H9 (cell line): ENCODE measurements at regions not wholly inside any gene's neighbourhood (a gene's known extent, or its start where the extent isn't known, plus 50 kb on each side); places are given as distances from the start of the nearest gene placed in this dataset.

Source experiments
- DNase-seq: peaks from one replicate; pipeline ENCODE4 v3.0.0-alpha.2; 2017
- H2AFZ ChIP-seq: one replicate; pipeline ENCODE4 v1.6.1; 2013; ENCODE audit warnings: mild to moderate bottlenecking, low read length, control low read depth, moderate library complexity
- H2AK5ac ChIP-seq: 2 replicates; pipeline ENCODE4 v1.6.1; 2013; ENCODE audit warnings: low read length, control low read depth, mixed read lengths; ENCODE audit not compliant: insufficient read length
- H2BK120ac ChIP-seq: one replicate; pipeline ENCODE4 v1.6.1; 2013; ENCODE audit warnings: low read depth, mild to moderate bottlenecking, low read length, control low read depth, inconsistent platforms; ENCODE audit not compliant: poor library complexity, severe bottlenecking
- H2BK12ac ChIP-seq: 2 replicates; pipeline ENCODE4 v1.6.1; 2013; ENCODE audit warnings: low read length, control low read depth, mixed read lengths, low read depth; ENCODE audit not compliant: insufficient read length
- H2BK15ac ChIP-seq: 2 replicates; pipeline ENCODE4 v1.6.1; 2013; ENCODE audit warnings: low read depth, low read length, control low read depth
- H2BK20ac ChIP-seq: one replicate; pipeline ENCODE4 v1.6.1; 2013; ENCODE audit warnings: low read depth, mild to moderate bottlenecking, low read length, control low read depth, inconsistent platforms; ENCODE audit not compliant: poor library complexity, severe bottlenecking
- H2BK5ac ChIP-seq: 2 replicates; pipeline ENCODE4 v1.6.1; 2013; ENCODE audit warnings: low read length, control low read depth, mixed read lengths; ENCODE audit not compliant: insufficient read length
- H3K14ac ChIP-seq: 2 replicates; pipeline ENCODE4 v1.6.1; 2013; ENCODE audit warnings: low read length, control low read depth; ENCODE audit not compliant: insufficient read depth
- H3K18ac ChIP-seq: 2 replicates; pipeline ENCODE4 v1.6.1; 2013; ENCODE audit warnings: low read depth, mild to moderate bottlenecking, mixed read lengths, low read length, control low read depth; ENCODE audit not compliant: insufficient read length
- H3K23ac ChIP-seq: 2 replicates; pipeline ENCODE4 v1.6.1; 2013; ENCODE audit warnings: low read length, control low read depth, mixed read lengths, low read depth; ENCODE audit not compliant: insufficient read length
- H3K23me2 ChIP-seq: 2 replicates; pipeline ENCODE4 v1.6.1; 2013; ENCODE audit warnings: low read depth, mild to moderate bottlenecking, mixed read lengths, low read length, control low read depth; ENCODE audit not compliant: insufficient read length, poor library complexity, severe bottlenecking
- H3K27ac ChIP-seq: 2 replicates; pipeline ENCODE4 v1.5.1; 2013; ENCODE audit warnings: low read length, control low read depth, mixed read lengths, low read depth; ENCODE audit not compliant: insufficient read length
- H3K27me3 ChIP-seq: 2 replicates; pipeline ENCODE4 v1.6.1; 2013; ENCODE audit warnings: low read length, control low read depth, inconsistent platforms; ENCODE audit not compliant: insufficient read depth
- H3K4ac ChIP-seq: 2 replicates; pipeline ENCODE4 v1.6.1; 2013; ENCODE audit warnings: low read depth, mild to moderate bottlenecking, control low read depth, inconsistent platforms, low read length, moderate library complexity
- H3K4me1 ChIP-seq: 2 replicates; pipeline ENCODE4 v1.6.1; 2013; ENCODE audit warnings: low read length, control low read depth, inconsistent platforms; ENCODE audit not compliant: insufficient read depth
- H3K4me2 ChIP-seq: 2 replicates; pipeline ENCODE4 v1.6.1; 2013; ENCODE audit warnings: low read length, control low read depth, mixed read lengths; ENCODE audit not compliant: insufficient read length, insufficient read depth
- H3K56ac ChIP-seq: 2 replicates; pipeline ENCODE4 v1.6.1; 2013; ENCODE audit warnings: low read depth, mild to moderate bottlenecking, mixed read lengths, low read length, control low read depth; ENCODE audit not compliant: insufficient read length
- H3K79me1 ChIP-seq: 2 replicates; pipeline ENCODE4 v1.6.1; 2013; ENCODE audit warnings: low read depth, mild to moderate bottlenecking, moderate library complexity, low read length, control low read depth, inconsistent platforms; ENCODE audit not compliant: insufficient read depth, poor library complexity, severe bottlenecking
- H3K79me2 ChIP-seq: 2 replicates; pipeline ENCODE4 v1.6.1; 2013; ENCODE audit warnings: low read length, control low read depth, inconsistent platforms; ENCODE audit not compliant: insufficient read depth
- H3K9ac ChIP-seq: 2 replicates; pipeline ENCODE4 v1.6.1; 2013; ENCODE audit warnings: low read length, control low read depth, mixed read lengths; ENCODE audit not compliant: insufficient read length; ENCODE audit errors: extremely low read depth
- H3K9me3 ChIP-seq: one replicate; pipeline ENCODE4 v1.6.1; 2013; ENCODE audit warnings: low read depth, low read length, inconsistent platforms; ENCODE audit not compliant: control insufficient read depth
- H3T11ph ChIP-seq: one replicate; pipeline ENCODE4 v1.6.1; 2013; ENCODE audit warnings: mild to moderate bottlenecking, low read length, control low read depth, inconsistent platforms
- H4K20me1 ChIP-seq: one replicate; pipeline ENCODE4 v1.6.1; 2013; ENCODE audit not compliant: control insufficient read depth, insufficient read length, insufficient read depth
- H4K5ac ChIP-seq: 2 replicates; pipeline ENCODE4 v1.6.1; 2013; ENCODE audit warnings: low read depth, mild to moderate bottlenecking, mixed read lengths, low read length, control low read depth; ENCODE audit not compliant: insufficient read length
- H4K8ac ChIP-seq: replicated peaks from 2 replicates; pipeline ENCODE4 v1.6.1; 2013; ENCODE audit warnings: low read length, control low read depth, mixed read lengths, low read depth; ENCODE audit not compliant: insufficient read length
- H4K91ac ChIP-seq: 2 replicates; pipeline ENCODE4 v1.6.1; 2013; ENCODE audit warnings: low read depth, mild to moderate bottlenecking, moderate library complexity, mixed read lengths, low read length, control low read depth; ENCODE audit not compliant: insufficient read length
- H3K27ac Mint-ChIP-seq, 3 experiments: 2 replicates in 2 of 3; 3 replicates in 1 of 3; pipeline ENCODE4 v1.8.0; 2020 to 2021; ENCODE audit warnings: mixed read lengths in 3 of 3, mild to moderate bottlenecking in 1 of 3, moderate library complexity in 1 of 3
- H3K27me3 Mint-ChIP-seq: 2 replicates; pipeline ENCODE4 v1.8.0; 2021; ENCODE audit warnings: low read depth, mild to moderate bottlenecking, moderate library complexity, mixed read lengths
- H3K36me3 Mint-ChIP-seq, 3 experiments: 2 replicates in 2 of 3; 3 replicates in 1 of 3; pipeline ENCODE4 v1.8.0; 2020 to 2021; ENCODE audit warnings: low read depth in 3 of 3, mixed read lengths in 3 of 3; ENCODE audit not compliant: insufficient read depth in 1 of 3
- H3K4me1 Mint-ChIP-seq, 2 experiments: 2 replicates each; pipeline ENCODE4 v1.8.0; 2020; ENCODE audit warnings: mixed read lengths in 2 of 2
- H3K4me3 Mint-ChIP-seq, 2 experiments: 2 replicates in 1 of 2; 3 replicates in 1 of 2; pipeline ENCODE4 v1.8.0; 2020 to 2021; ENCODE audit warnings: mild to moderate bottlenecking in 2 of 2, mixed read lengths in 2 of 2, moderate library complexity in 1 of 2
- H3K9me3 Mint-ChIP-seq, 2 experiments: 2 replicates in 1 of 2; 3 replicates in 1 of 2; pipeline ENCODE4 v1.8.0; 2020; ENCODE audit warnings: mild to moderate bottlenecking in 2 of 2, mixed read lengths in 2 of 2, moderate library complexity in 1 of 2
- WGBS: extraction: QIAGEN DNeasy Blood & Tissue Kit; methylation state at CpG from one replicate; pipeline ENCODE4 v1.1.7; 2013; ENCODE audit warnings: missing lambda C conversion rate, low lambda C conversion rate, mixed read lengths; ENCODE audit not compliant: insufficient read length; ENCODE audit errors: extremely low coverage; 5-methylcytosine and 5-hydroxymethylcytosine counted together
- TF ChIP-seq, protein P1 (sequence below): fragments of 200-600 bp; sonication (generic); conservative IDR thresholded peaks from 3 replicates; pipeline ENCODE4 v1.8.0; 2021; ENCODE audit warnings: antibody characterized with exemption, mild to moderate bottlenecking

DNA sequence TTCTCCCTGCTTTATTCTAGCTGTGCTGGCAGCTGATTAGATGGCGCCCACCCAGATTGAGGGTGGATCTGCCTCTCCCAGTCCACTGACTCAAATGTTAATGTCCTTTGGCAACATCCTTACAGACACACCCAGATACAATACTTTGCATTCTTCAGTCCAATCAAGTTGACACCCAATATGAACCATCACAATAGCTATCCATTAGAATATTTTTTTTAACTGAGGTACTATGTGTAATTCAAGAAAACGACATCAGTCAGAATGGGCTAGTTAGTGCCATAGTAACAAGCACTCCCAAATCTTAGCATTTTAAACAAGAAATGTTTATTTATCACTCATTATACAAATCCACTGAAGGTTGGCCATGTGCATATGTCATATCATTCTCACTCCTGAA is 723.1 kb downstream of the NR2F2 start:
- Mint-ChIP-seq H3K4me3 (no peak overlapping the region; a peak in 1 of 5 replicates), H3K9me3 (peaks cover 0 to 2% of the 10 kb centered on the region in 2 experiments; a peak in 1 of 5 replicates), H3K27ac (no peak overlapping the region), H3K27me3 (no peaks in the 10 kb centered on the region), H3K4me1 (no peaks in the 10 kb centered on the region), H3K36me3 (no peaks in the 10 kb centered on the region)
- no peak overlapping the region for H3K4ac ChIP-seq
- no peaks in the 10 kb centered on the region for H3K27me3 ChIP-seq
- no peak overlapping the region for H4K91ac ChIP-seq
- H3K56ac ChIP-seq, result no peak overlapping the region
- H3K9me3 ChIP-seq, result no peaks in the 10 kb centered on the region
- H3K9ac ChIP-seq, result no peak overlapping the region
- no peaks in the 10 kb centered on the region for H3K79me1 ChIP-seq
- no peaks in the 10 kb centered on the region for H3K4me1 ChIP-seq
- no peaks in the 10 kb centered on the region for H4K20me1 ChIP-seq
- H2BK120ac ChIP-seq, result no peak overlapping the region
- H3K23ac ChIP-seq, result no peak overlapping the region
- no peak overlapping the region for H2BK15ac ChIP-seq
- no peak overlapping the region for H2AK5ac ChIP-seq
- H3K14ac ChIP-seq, result no peak overlapping the region
- H4K8ac ChIP-seq, result no peak overlapping the region
- no peak overlapping the region for H3K4me2 ChIP-seq
- no peak overlapping the region for H2BK5ac ChIP-seq
- no peak overlapping the region for H3T11ph ChIP-seq
- H2BK20ac ChIP-seq, result no peak overlapping the region
- no peak for DNase-seq
- no peaks in the 10 kb centered on the region for H3K23me2 ChIP-seq
- H3K79me2 ChIP-seq, result no peaks in the 10 kb centered on the region
- H3K27ac ChIP-seq, result no peak overlapping the region
- no peak overlapping the region for H2BK12ac ChIP-seq
- no CpG with 5 or more reads among the region's 2 CpGs for WGBS
- H4K5ac ChIP-seq, result no peak overlapping the region
- TF ChIP-seq, protein P1, sequence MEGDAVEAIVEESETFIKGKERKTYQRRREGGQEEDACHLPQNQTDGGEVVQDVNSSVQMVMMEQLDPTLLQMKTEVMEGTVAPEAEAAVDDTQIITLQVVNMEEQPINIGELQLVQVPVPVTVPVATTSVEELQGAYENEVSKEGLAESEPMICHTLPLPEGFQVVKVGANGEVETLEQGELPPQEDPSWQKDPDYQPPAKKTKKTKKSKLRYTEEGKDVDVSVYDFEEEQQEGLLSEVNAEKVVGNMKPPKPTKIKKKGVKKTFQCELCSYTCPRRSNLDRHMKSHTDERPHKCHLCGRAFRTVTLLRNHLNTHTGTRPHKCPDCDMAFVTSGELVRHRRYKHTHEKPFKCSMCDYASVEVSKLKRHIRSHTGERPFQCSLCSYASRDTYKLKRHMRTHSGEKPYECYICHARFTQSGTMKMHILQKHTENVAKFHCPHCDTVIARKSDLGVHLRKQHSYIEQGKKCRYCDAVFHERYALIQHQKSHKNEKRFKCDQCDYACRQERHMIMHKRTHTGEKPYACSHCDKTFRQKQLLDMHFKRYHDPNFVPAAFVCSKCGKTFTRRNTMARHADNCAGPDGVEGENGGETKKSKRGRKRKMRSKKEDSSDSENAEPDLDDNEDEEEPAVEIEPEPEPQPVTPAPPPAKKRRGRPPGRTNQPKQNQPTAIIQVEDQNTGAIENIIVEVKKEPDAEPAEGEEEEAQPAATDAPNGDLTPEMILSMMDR, result no peak
- H3K18ac ChIP-seq, result no peak overlapping the region
- H2AFZ ChIP-seq, result no peak overlapping the region
